Lung (tissue), 11 donors: ENCODE measurements at regions not wholly inside any gene's neighbourhood (a gene's known extent, or its start where the extent isn't known, plus 50 kb on each side); places are given as distances from the start of the nearest gene placed in this dataset.

Source experiments
- ATAC-seq: fragments of 200-7000 bp; cut with Tn5 transposase; one replicate; pipeline ENCODE4 v1.9.1; 2020; ENCODE audit warnings: moderate number of reproducible peaks; ENCODE audit not compliant: insufficient read depth, low FRiP score
- DNase-seq, 3 donors: peaks; one replicate each; pipeline ENCODE4 v3.0.0-alpha.2; 2013 to 2017
- H3K27ac ChIP-seq, 2 donors: one replicate each; pipeline ENCODE4 v1.5.1; 2013; ENCODE audit warnings: mild to moderate bottlenecking in 2 of 2, moderate library complexity in 2 of 2, control low read depth in 1 of 2, inconsistent platforms in 1 of 2, low read depth in 1 of 2, low read length in 1 of 2
- H3K27me3 ChIP-seq, 3 donors: one replicate each; pipeline ENCODE4 v1.5.1; 2013; ENCODE audit warnings: low read length in 2 of 3; ENCODE audit not compliant: control insufficient read depth in 3 of 3, insufficient read depth in 3 of 3
- H3K36me3 ChIP-seq, 4 donors: one replicate each; pipeline ENCODE4 v1.5.1; 2013; ENCODE audit warnings: low read length in 4 of 4, mild to moderate bottlenecking in 1 of 4, moderate library complexity in 1 of 4; ENCODE audit not compliant: control insufficient read depth in 4 of 4, insufficient read depth in 4 of 4
- H3K4me1 ChIP-seq, 5 donors: one replicate each; pipeline ENCODE4 v1.5.1; 2013; ENCODE audit warnings: low read length in 5 of 5, mild to moderate bottlenecking in 2 of 5, moderate library complexity in 1 of 5; ENCODE audit not compliant: control insufficient read depth in 5 of 5, insufficient read depth in 5 of 5
- H3K4me3 ChIP-seq: one replicate; pipeline ENCODE4 v1.5.1; 2013; ENCODE audit warnings: mild to moderate bottlenecking, control low read depth, moderate library complexity
- H3K9ac ChIP-seq, 2 donors: one replicate each; pipeline ENCODE4 v1.5.1; 2013; ENCODE audit warnings: low read length in 2 of 2, control low read depth in 1 of 2; ENCODE audit not compliant: insufficient read depth in 1 of 2
- H3K9me3 ChIP-seq, 4 donors: one replicate each; pipeline ENCODE4 v1.5.1; 2013; ENCODE audit warnings: low read length in 3 of 4, mild to moderate bottlenecking in 1 of 4, moderate library complexity in 1 of 4; ENCODE audit not compliant: control insufficient read depth in 4 of 4, insufficient read depth in 3 of 4
- WGBS, 2 donors: extraction: QIAGEN DNeasy Blood & Tissue Kit; methylation state at CpG; one replicate each; pipeline ENCODE4 v1.1.7; 2013; 5-methylcytosine and 5-hydroxymethylcytosine counted together
- TF ChIP-seq, protein P1 (sequence below): IDR thresholded peaks from 2 replicates; pipeline ENCODE4 v1.5.1; 2012; ENCODE audit warnings: mild to moderate bottlenecking; ENCODE audit errors: control extremely low read depth, extremely low read depth
- donor health status: control.
- donor health status: control.
- donor health status: Bipolar disorder and iron deficiency.
- donor health status: healthy.
- donor health status: DM: yes; HTN: yes; CAD: no.

DNA sequence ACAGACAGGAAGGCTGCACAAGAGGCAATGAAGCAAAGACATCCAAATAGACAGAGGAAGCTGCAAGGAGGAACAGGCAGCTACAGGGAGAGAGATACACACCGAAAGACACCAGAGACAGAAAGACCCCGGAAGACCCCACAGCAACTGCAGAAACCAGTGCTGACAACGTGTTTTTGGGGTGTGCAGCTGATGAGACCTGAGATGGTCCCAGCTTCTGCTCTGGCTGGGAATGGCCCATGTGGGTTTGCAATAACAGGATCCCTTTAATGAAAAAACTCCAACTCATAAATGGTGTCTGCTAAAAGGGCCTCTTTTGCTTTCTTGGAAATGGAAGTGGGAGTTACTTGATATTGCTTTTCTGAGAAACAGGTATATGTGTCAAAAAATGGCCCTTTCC is 101.5 kb upstream of the CDH11 start:
- no peak for DNase-seq
- 45 to 65% methylated on average over 3 of the region's 3 CpGs for WGBS, 2 donors
- H3K4me1 ChIP-seq = no peaks in the 10 kb centered on the region
- no peak for ATAC-seq
- H3K9me3 ChIP-seq = no peaks in the 10 kb centered on the region
- TF ChIP-seq, protein P1, sequence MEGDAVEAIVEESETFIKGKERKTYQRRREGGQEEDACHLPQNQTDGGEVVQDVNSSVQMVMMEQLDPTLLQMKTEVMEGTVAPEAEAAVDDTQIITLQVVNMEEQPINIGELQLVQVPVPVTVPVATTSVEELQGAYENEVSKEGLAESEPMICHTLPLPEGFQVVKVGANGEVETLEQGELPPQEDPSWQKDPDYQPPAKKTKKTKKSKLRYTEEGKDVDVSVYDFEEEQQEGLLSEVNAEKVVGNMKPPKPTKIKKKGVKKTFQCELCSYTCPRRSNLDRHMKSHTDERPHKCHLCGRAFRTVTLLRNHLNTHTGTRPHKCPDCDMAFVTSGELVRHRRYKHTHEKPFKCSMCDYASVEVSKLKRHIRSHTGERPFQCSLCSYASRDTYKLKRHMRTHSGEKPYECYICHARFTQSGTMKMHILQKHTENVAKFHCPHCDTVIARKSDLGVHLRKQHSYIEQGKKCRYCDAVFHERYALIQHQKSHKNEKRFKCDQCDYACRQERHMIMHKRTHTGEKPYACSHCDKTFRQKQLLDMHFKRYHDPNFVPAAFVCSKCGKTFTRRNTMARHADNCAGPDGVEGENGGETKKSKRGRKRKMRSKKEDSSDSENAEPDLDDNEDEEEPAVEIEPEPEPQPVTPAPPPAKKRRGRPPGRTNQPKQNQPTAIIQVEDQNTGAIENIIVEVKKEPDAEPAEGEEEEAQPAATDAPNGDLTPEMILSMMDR = no peak
- no peaks in the 10 kb centered on the region for H3K27me3 ChIP-seq
- H3K27ac ChIP-seq = no peak overlapping the region
- no peak overlapping the region for H3K9ac ChIP-seq
- H3K4me3 ChIP-seq = no peak overlapping the region
- H3K36me3 ChIP-seq = no peaks in the 10 kb centered on the region

DNA sequence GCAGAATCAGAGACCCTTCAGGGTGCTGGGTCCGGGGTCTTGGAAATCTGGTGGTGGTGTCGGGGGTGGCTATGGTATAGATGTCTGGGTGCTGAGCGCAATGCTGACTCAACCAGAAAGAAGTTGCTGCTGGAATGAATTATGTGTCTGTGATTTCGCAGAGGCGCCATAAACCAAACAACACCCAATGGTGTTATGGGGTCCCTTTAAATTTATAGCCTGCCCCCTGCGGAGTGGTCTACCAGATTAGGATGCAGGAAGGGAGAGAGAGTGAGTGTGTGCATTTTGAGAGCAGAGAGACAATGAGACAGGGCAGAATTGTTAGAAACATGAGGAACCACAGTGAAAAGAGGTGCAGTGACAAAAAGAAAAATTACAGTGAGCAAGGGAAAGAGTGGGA is 100.7 kb upstream of the CDH11 start:
- ATAC-seq = no peak
- no peak overlapping the region for H3K9ac ChIP-seq

DNA sequence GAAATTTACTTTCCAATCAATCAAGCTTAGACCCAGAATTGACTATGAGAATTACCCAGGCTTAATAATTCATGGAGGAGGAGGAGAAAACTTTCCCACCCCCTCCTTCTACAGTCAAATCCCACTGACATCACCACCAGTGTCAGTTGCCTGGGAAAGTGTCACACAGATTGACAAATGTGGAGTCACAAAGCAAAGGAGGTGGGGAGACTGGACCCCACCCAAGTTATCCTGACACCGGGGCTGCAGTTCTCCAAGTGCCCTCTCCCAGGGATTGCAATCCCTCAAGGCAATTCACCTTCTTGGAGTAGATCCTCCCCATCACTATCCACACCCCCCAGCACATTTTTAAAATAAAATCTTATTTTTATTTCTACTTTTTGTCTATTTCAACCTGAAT is 100.2 kb upstream of the CDH11 start:
- no peak overlapping the region for H3K9ac ChIP-seq
- H3K9me3 ChIP-seq = no peaks in the 10 kb centered on the region
- ATAC-seq = no peak
- no peak overlapping the region for H3K4me3 ChIP-seq
- H3K4me1 ChIP-seq = no peaks in the 10 kb centered on the region
- no peaks in the 10 kb centered on the region for H3K27me3 ChIP-seq
- DNase-seq = no peak
- no peaks in the 10 kb centered on the region for H3K36me3 ChIP-seq
- whole genome bisulfite sequencing, 2 donors = 67 to 77% methylated on average over 1 of the region's 1 CpG
- TF ChIP-seq, protein P1 = no peak
- no peak overlapping the region for H3K27ac ChIP-seq

More for the DNA sequence above, 100.7 kb upstream of the CDH11 start:
- H3K4me1 ChIP-seq = no peaks in the 10 kb centered on the region
- TF ChIP-seq, protein P1 = no peak
- 54 to 79% methylated on average over 6 of the region's 6 CpGs for WGBS, 2 donors
- H3K36me3 ChIP-seq = no peaks in the 10 kb centered on the region
- no peaks in the 10 kb centered on the region for H3K27me3 ChIP-seq
- no peak overlapping the region for H3K27ac ChIP-seq
- H3K9me3 ChIP-seq = no peaks in the 10 kb centered on the region
- no peak for DNase-seq
- H3K4me3 ChIP-seq = no peak overlapping the region

DNA sequence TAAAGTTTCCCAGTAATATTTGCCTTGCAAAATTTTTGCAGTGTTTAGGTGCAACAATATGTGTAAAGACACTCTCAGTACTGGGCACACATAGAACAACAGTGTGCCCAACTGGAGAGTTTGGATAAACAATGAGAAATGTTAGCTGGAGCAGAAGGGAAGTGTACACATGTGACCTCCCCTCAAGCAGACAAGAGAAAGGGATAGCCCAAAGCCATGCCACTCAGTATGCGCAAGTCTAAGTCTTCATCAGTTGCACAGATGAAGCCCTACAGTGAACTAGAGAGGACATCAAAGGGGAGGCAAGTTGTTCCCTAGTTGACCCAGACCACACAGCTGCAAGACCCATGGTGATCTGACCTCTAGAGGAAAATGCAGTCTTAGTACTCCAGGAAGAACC is 97.9 kb upstream of the CDH11 start:
- Histone ChIP-seq H3K4me1 (no peaks in the 10 kb centered on the region), H3K36me3 (no peaks in the 10 kb centered on the region), H3K9ac (no peak overlapping the region), H3K4me3 (no peak overlapping the region), H3K9me3 (no peaks in the 10 kb centered on the region), H3K27ac (no peak overlapping the region), H3K27me3 (no peaks in the 10 kb centered on the region)
- 90 to 99% methylated on average over 1 of the region's 1 CpG for WGBS, 2 donors
- ATAC-seq (no peak), DNase-seq (no peak)
- TF ChIP-seq, protein P1 = no peak
